Eye (tissue), 1 donor: ENCODE measurements at regions not wholly inside any gene's neighbourhood (a gene's known extent, or its start where the extent isn't known, plus 50 kb on each side); places are given as distances from the start of the nearest gene placed in this dataset.

Source experiments
- DNase-seq: peaks from one replicate; pipeline ENCODE4 v3.0.0-alpha.2; 2015

DNA sequence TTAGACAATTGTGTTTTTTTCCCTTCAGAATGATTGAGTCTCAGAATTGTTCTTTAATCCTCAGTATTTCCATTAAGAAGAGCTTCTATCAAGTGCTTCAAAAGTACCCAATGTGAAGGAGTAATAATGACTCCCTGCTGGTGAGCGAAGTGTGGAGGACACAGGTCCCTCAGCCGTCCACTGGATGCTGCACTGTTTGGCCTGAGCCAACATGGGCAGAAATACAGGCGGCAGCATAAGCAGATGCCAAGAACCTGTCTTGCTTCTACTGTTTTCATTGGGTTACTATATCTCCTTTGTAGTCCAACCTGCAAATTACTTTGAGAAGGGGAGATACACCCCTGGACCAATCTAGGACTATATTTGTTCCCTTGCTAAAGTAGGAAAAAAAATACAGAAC lies 55.3 kb upstream of the DPH5 start:
- no peak for DNase-seq

DNA sequence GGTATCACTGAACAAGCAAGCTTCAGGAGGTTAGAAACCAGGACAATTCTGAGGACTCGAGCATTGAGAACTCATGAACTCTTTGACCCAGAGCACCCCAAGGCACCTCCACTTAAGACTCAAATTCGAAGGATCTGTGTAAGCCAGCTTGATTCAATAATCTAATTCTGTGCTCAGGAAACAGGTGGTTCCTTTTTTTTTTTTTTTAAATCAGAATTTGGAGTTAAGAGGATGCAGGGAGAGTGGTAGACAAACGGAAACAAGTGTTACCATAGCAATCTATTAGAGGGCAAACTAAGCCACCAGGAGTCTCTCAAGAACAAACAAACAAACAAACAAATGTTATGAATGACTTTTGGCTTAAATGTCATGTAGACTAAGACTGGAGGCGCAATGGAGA lies 53.8 kb upstream of the DPH5 start:
- no peak for DNase-seq

DNA sequence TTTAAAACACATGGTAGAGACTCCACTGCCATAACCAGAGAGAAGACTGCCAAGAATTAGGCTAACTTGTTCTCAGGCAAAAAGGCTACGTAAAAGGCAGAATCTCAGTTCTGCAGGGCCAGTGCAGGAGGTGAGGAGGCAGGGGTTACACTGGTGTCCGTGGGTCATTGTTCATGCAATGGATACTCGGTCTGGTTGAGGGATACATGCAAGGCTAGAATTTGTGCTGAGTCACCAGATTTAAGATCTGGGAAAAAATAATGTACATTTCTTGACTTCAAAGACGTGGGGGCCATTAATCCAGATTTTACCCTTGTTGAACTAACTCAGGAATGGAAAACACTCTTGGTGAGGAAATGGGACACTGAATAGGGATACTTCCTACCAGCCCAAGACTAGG lies 52.3 kb upstream of the DPH5 start:
- no peak for DNase-seq

DNA sequence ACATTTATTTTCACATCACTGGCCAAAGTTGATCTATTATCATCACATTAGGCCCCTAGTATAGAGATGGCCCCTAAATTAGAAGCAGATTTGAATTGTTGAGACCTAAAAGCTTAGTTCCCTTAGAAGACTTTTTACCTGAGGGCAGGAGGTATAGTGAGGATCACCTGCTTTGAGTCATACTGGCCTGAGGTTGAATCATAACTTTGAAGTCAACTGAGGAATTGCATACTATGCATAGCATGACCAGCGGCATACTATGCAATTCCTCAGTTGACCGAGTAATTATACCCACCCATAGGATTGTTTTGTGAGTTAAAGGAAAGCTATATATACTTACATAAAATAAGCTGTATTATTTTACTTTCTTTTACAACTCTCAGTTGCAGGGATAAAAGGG lies 50.3 kb upstream of the DPH5 start:
- DNase-seq: no peak
